Anterior cingulate cortex (tissue), 58 donors: ENCODE measurements at regions not wholly inside any gene's neighbourhood (a gene's known extent, or its start where the extent isn't known, plus 50 kb on each side); places are given as distances from the start of the nearest gene placed in this dataset.
"Not testable (repeated sequence)": the region's sequence is repeated elsewhere in the genome, so short reads cannot be mapped to it uniquely, and the experiment has no call there.

ENCODE experiments used
- DNase-seq, 58 donors: peaks; one replicate each; lab custom pipeline; 2025; lab: John Stamatoyannopoulos, UW

- no peak for DNase-seq
These were observed 94.6 kb upstream of the IGFBPL1 start for GRCh38 chr9:38518826-38519225.

DNA sequence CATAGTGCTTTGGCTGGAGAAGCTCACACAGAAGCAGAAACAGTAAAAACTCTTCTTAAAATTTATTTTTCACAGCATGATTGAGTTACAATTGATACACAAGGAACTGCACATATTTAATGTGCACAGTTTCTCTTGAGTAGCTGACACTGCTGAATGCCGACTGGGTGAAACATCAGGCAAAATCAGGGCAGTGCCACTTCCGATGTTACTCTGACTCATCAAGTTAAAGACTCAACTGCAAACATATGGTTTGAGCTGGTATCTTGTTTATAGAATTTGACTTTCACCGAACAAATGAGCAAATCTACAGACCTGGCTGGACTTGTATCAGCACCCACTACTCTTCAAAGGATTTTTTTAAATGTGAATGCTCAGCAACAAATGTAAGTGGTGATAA lies 92.0 kb upstream of the IGFBPL1 start:
- DNase-seq, result peak in 2 of 58 donors; percentile 9 to 30

GRCh38 chr9:38515055-38515454 lies 90.8 kb upstream of the IGFBPL1 start:
- DNase-seq, result not testable (repeated sequence)

DNA sequence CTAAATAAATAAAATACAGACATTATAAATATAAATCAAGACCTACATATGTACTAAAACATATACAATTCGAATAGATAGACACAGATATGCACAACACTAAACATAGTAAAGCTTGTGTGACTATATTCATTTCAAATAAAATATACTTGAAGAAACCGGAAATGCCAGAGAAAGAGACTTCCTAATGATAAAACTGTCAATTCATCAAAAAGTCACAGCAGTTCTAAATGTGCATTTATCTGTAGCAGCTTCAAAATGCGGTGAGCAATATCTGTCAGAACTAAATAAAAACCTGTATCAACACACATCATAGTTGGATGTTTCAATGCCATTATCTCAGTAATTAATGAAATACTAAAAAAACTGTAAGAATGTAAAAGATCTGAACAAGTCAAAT lies 86.1 kb upstream of the IGFBPL1 start:
- not testable (repeated sequence) for DNase-seq

DNA sequence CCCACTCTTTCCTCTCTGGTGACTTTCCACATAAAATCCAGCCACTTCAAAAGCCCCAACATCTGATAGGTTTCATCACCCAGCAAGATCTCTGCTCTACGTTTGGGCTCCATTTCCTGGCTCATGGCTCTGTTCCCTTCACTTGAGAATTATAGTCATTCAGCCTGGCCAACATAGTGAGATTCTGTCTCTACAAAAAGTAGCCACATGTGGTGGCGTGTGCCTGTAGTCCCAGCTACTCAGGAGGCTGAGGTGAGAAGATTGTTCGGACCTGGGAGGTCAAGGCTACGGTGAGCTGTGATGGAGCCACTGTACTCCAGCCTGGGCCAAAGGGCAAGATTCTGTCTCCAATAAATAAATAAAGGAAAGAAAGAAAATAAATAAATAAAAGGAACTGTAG lies 83.3 kb upstream of the IGFBPL1 start:
- DNase-seq, result no peak

DNA sequence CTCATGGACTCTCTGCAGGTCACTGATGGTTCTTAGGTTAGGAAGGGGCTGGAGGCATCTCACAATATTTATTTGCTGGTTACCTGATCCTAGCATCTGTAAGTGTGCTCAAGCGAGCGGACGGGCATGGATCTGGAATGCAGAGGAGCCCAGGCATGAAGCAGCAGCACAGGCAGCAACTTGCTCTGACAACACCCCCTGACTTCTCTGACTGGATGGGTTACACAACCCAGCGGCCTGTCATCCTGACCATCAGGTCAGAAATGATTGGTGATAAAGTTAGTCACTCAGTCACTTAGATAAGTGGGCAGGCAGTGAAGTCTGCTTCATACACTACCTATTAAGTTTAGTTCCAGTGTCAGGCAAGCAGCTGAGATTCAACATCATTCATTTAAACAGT lies 75.9 kb upstream of the IGFBPL1 start:
- not testable (repeated sequence) for DNase-seq

- not testable (repeated sequence) for DNase-seq
These were observed 74.3 kb upstream of the IGFBPL1 start for GRCh38 chr9:38498551-38498950.

- DNase-seq, result no peak
These were observed 64.8 kb upstream of the IGFBPL1 start for GRCh38 chr9:38489057-38489456.

- no peak for DNase-seq
These were observed 64.0 kb upstream of the IGFBPL1 start for GRCh38 chr9:38488156-38488698.

DNA sequence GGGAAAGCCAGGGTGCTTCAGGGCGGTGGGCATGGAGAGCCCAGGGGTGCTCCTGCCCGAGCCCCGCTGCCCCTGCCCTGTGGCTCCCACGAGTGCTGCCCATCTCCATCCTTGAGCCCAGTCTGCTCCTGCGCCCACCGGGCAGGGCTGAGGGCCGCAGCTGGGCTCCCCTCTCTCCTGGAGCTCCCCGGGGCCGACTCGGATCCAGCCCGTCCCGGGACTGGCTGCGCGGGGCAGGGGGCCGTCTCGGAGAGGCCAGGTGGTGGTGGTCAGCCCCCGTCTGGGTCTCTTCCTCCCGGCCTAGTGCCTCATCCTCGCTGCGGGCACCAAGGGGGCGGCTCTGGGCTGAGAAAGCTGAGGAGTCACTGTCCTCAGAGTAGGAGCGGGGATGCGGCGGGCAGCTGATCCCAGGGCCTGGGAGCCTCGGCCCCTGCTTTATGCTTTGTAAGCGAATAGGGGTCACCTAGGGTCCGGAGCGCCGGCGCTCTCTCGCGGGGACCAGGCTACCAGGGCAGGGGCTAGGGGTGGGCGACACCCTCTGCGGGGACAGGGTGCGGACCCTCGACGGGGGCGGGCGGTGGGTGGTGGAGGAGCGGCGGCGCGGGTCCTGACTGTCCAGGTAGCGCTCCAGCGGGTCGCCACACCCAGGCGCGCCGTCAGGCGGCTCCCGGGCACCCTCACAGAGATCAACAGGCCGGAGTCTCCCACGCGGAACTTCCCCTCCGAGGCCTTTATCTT lies 63.3 kb upstream of the IGFBPL1 start:
- DNase-seq, result not testable (repeated sequence)

GRCh38 chr9:38486837-38487236 lies 62.6 kb upstream of the IGFBPL1 start:
- DNase-seq, result no peak

GRCh38 chr9:38486056-38486615 lies 61.9 kb upstream of the IGFBPL1 start:
- no peak for DNase-seq

GRCh38 chr9:38484076-38484665 lies 59.9 kb upstream of the IGFBPL1 start:
- not testable (repeated sequence) for DNase-seq

DNA sequence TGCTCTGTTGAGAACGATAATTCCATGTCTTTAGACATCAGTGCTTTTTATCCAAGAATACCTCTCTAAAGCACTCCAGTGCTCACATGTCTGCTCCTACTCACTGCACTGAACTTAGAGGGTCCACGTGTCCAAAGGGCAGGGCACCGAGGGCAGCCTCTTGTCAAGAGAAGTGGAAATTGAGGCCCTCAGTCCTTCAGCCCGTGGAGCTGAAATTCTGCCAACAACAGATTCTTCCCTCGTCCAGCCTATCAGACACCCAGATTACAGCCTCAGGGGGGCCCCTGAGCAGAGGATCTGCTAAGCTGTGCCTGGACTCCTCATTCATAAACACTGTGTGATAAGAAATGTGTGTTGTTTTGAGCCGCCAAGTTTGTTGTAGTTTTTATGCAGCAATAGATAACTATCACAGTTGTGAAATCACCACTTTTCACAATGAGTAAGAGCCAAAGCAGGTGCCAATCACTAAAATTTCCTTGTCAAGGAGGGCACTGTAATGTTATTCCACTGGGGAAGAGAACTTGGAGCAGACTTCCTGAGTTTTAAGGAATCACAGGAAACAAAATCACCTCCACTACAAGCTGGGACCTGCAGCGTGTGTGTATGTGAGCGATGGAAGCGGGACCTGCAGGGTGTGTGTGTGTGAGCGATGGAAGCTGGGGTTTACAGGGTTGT lies 58.8 kb upstream of the IGFBPL1 start:
- no peak for DNase-seq

GRCh38 chr9:38478211-38478610 lies 54.0 kb upstream of the IGFBPL1 start:
- no peak for DNase-seq

GRCh38 chr9:38474476-38474875 lies 50.2 kb upstream of the IGFBPL1 start:
- not testable (repeated sequence) for DNase-seq
